ENCODE measurements at regions not wholly inside any gene's neighbourhood (a gene's known extent, or its start where the extent isn't known, plus 50 kb on each side); places are given as distances from the start of the nearest gene placed in this dataset.

DNA sequence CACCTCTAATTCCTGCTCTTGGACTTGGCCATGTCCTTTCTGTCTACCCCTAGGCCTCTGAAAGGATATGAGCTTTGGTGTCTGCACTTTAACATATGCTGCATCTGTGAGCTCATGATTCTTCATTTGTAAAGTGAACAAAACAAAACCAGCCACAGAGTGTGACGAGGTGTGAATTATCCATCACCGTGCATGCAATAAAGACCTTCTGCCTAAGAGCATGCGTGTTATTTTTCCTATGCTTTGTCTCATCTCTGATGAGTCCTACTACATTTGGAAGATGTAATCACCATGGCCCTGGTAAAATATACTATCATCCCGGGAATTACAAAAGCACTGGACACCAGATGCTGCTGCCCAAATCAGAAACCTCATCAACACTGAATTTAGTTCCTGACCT is 103.5 kb upstream of the KCNAB1 start:
- Histone ChIP-seq H4K20me1 (ENCODE audit: low read length) (no peaks in the 10 kb centered on the region), H3K9ac (ENCODE audit: low read length) (no peak overlapping the region), H3K4me3 (ENCODE audit: low read length) (no peak overlapping the region), H3F3A (ENCODE audit: low read length, unreplicated experiment) (no peaks in the 10 kb centered on the region), H3K27ac (ENCODE audit: low read length) (no peak overlapping the region), H3K9me2 (replicated peaks; ENCODE audit: low read length) (no peaks in the 10 kb centered on the region), H3K27me3 (ENCODE audit: low read length) (peaks cover 34% of the 10 kb centered on the region), H3K36me3 (ENCODE audit: low read depth, low read length) (no peaks in the 10 kb centered on the region), H3K4me1 (ENCODE audit: insufficient read depth, low read length) (no peaks in the 10 kb centered on the region), H3K9me3 (ENCODE audit: low read length) (no peaks in the 10 kb centered on the region), H3K79me2 (ENCODE audit: low read length) (no peaks in the 10 kb centered on the region), H2AFZ (ENCODE audit: low read length) (no peak overlapping the region), H3K4me2 (ENCODE audit: low read length) (no peak overlapping the region)
- intact Hi-C loops (cut with micrococcal nuclease) = no loop called here
- ATAC-seq = no peak
- POLR2A ChIA-PET (ENCODE audit: unreplicated experiment) = no interaction called here
- TF ChIP-seq, protein P1, sequence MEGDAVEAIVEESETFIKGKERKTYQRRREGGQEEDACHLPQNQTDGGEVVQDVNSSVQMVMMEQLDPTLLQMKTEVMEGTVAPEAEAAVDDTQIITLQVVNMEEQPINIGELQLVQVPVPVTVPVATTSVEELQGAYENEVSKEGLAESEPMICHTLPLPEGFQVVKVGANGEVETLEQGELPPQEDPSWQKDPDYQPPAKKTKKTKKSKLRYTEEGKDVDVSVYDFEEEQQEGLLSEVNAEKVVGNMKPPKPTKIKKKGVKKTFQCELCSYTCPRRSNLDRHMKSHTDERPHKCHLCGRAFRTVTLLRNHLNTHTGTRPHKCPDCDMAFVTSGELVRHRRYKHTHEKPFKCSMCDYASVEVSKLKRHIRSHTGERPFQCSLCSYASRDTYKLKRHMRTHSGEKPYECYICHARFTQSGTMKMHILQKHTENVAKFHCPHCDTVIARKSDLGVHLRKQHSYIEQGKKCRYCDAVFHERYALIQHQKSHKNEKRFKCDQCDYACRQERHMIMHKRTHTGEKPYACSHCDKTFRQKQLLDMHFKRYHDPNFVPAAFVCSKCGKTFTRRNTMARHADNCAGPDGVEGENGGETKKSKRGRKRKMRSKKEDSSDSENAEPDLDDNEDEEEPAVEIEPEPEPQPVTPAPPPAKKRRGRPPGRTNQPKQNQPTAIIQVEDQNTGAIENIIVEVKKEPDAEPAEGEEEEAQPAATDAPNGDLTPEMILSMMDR (conservative IDR thresholded peaks at IDR 0.05; ENCODE audit: low read depth, low read length) = no peak
- TF ChIP-seq EZH2 (IDR thresholded peaks at IDR 0.05; ENCODE audit: low read length, unreplicated experiment) (no peak), EZH2phosphoT487 (IDR thresholded peaks at IDR 0.05; ENCODE audit: borderline replicate concordance, low read length) (no peak)
- CTCF ChIA-PET = interaction anchor here (0.6 kb wide), 1 partner anchor 24 kb away, joined by 4 read pairs; no protein-coding TSS in a partner anchor
- no peak for DNase-seq
- no TSS peak for BruUV-seq (replicated peaks)

DNA sequence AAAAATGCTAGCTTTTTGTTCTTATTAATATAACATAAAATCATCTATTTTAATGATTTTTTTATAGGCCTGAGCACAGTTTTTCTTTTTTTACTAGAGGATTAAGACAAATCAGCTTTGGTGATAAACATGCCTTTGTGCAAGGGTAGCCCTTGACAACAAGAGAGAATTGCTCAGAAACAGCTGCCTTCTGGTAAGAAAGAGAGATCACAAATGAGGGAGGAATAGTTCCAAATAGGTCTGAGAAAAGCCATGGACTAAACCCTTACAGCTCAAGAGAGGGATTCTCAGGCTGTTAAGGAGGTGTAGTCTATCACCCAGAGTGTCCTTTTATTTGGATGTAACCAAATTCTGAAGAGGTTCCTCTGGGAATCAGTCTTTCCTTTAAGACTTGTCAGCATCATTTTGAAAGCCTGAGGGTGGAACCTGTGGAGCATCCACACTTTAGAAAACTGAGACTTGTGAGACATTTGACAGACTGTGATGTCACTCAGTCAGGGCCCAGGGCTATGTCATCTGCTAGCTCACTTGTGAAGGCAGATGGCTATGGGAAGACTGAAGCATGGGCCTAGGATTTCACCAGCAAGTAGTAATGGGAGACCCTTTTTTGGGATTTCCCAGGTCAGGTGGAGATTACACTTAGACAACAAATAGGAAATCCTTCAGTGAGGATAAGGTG is 102.9 kb upstream of the KCNAB1 start:
- Histone ChIP-seq H3K4me3 (ENCODE audit: low read length) (no peak overlapping the region), H3K4me2 (ENCODE audit: low read length) (no peak overlapping the region), H3K27ac (ENCODE audit: low read length) (no peak overlapping the region), H3K9me3 (ENCODE audit: low read length) (no peaks in the 10 kb centered on the region), H3K4me1 (ENCODE audit: insufficient read depth, low read length) (no peaks in the 10 kb centered on the region), H3K27me3 (ENCODE audit: low read length) (peaks cover 34% of the 10 kb centered on the region), H3K36me3 (ENCODE audit: low read depth, low read length) (no peaks in the 10 kb centered on the region), H3K9ac (ENCODE audit: low read length) (no peak overlapping the region), H4K20me1 (ENCODE audit: low read length) (no peaks in the 10 kb centered on the region), H3F3A (ENCODE audit: low read length, unreplicated experiment) (no peaks in the 10 kb centered on the region), H3K9me2 (replicated peaks; ENCODE audit: low read length) (no peaks in the 10 kb centered on the region), H3K79me2 (ENCODE audit: low read length) (no peaks in the 10 kb centered on the region), H2AFZ (ENCODE audit: low read length) (no peak overlapping the region)
- POLR2A ChIA-PET (ENCODE audit: unreplicated experiment) = no interaction called here
- no TSS peak for BruUV-seq (replicated peaks)
- TF ChIP-seq EZH2 (IDR thresholded peaks at IDR 0.05; ENCODE audit: low read length, unreplicated experiment) (no peak), EZH2phosphoT487 (IDR thresholded peaks at IDR 0.05; ENCODE audit: borderline replicate concordance, low read length) (no peak)
- TF ChIP-seq, protein P1 (conservative IDR thresholded peaks at IDR 0.05; ENCODE audit: low read depth, low read length) = no peak
- ATAC-seq (no peak), DNase-seq (no peak)
- CTCF ChIA-PET = no interaction called here
- intact Hi-C loops (cut with micrococcal nuclease) = no loop called here

DNA sequence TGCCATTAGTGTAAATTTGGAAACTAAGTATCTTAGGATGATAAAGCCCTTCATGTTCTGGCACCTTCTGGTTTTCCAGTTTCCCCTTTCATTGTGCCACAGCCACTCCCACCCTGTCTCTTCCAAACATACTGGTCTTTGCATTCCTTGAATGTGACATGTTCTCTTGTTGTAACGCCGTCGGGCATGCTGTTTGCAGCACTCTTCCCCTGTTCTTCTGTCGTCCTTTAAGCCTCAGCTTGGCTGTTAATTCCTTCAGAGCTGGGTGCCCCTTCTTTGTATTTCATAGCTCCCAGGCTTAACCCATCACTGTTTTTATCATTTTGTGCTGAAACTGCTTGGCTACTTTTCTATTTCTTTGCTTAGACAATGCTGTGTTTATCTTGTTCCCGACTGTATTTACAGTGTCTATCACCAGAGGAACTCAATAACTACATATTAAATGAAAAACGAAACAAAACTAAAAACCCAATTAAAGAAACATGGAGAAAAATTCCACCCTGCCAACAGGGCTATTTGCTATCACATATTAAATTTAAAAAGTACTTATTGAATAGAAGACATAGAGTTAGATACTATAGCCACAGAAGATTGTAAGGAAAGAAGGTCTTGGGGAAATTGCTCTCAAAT is 95.4 kb upstream of the KCNAB1 start:
- no peaks in the 10 kb centered on the region for H3F3A ChIP-seq (ENCODE audit: low read length, unreplicated experiment)
- no peak overlapping the region for H3K27ac ChIP-seq (ENCODE audit: low read length)
- POLR2A ChIA-PET (ENCODE audit: unreplicated experiment) = no interaction called here
- H3K4me1 ChIP-seq (ENCODE audit: insufficient read depth, low read length) = no peaks in the 10 kb centered on the region
- TF ChIP-seq EZH2phosphoT487 (IDR thresholded peaks at IDR 0.05; ENCODE audit: borderline replicate concordance, low read length) = no peak
- TF ChIP-seq EZH2 (IDR thresholded peaks at IDR 0.05; ENCODE audit: low read length, unreplicated experiment) = no peak
- TF ChIP-seq, protein P1 (conservative IDR thresholded peaks at IDR 0.05; ENCODE audit: low read depth, low read length) = no peak
- ATAC-seq (peak; percentile 55), DNase-seq (peak; percentile 23)
- intact Hi-C loops (cut with micrococcal nuclease) = no loop called here
- peak overlapping the region; percentile 54 for H3K4me3 ChIP-seq (ENCODE audit: low read length)
- peak overlapping the region; percentile 65 for H3K4me2 ChIP-seq (ENCODE audit: low read length)
- no peaks in the 10 kb centered on the region for H3K9me3 ChIP-seq (ENCODE audit: low read length)
- no peaks in the 10 kb centered on the region for H3K36me3 ChIP-seq (ENCODE audit: low read depth, low read length)
- no peak overlapping the region for H3K9ac ChIP-seq (ENCODE audit: low read length)
- H3K79me2 ChIP-seq (ENCODE audit: low read length) = no peaks in the 10 kb centered on the region
- peaks cover 67% of the 10 kb centered on the region for H3K27me3 ChIP-seq (ENCODE audit: low read length)
- H2AFZ ChIP-seq (ENCODE audit: low read length) = peak overlapping the region; percentile 72
- no peaks in the 10 kb centered on the region for H3K9me2 ChIP-seq (replicated peaks; ENCODE audit: low read length)
- CTCF ChIA-PET = no interaction called here
- BruUV-seq (replicated peaks) = no TSS peak
- H4K20me1 ChIP-seq (ENCODE audit: low read length) = no peaks in the 10 kb centered on the region

Measured in PC-3 (cell line).